NCI-H2227 (cell line): ENCODE measurements at regions not wholly inside any gene's neighbourhood (a gene's known extent, or its start where the extent isn't known, plus 50 kb on each side); places are given as distances from the start of the nearest gene placed in this dataset.

Experiments
- DNase-seq: peaks from one replicate; lab custom pipeline; 2025; ENCODE audit not compliant: unreplicated experiment; lab: John Stamatoyannopoulos, UW

DNA sequence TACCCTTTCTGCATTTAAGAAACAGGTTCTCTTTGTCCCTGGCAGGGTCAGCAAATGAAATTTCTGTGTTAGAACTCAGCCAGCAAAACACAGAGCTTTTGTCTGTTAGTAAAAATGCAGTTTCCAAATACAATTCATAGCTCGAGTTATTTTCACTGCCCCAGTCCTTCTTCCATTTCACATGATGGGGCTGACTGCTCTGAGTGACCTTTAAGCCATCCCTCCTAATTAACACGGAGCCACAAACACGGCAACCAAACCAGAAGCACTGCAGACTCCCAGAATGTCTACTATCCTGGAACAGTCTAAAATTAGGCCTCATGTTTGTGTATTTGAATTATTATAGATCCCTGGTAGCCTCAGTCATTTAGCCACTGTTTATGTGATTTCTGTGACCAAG lies 99.1 kb upstream of the RGS4 start:
- no peak for DNase-seq

DNA sequence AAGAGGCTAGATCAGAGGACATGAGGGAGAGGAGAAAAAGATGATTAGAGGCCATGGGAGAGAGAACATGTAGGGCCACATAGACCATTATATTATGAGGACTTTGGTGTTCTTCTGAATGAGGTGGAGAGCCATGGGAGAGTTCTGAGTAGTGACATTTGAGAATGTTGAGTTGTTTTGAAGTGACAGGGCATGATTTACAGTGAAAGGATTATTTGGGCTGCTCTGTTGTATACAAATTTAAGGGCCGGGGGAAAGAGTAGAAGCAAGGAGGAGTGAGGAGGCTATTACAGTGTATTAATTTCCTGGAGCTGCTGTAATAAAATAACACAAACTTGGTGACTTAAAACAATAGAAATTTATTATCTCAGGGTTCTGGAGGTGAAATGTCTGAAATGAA lies 102.5 kb upstream of the RGS4 start:
- no peak for DNase-seq

- no peak for DNase-seq
Measured at GRCh38 chr1:162964901-162965300, 103.9 kb upstream of the CCDC190 start.

DNA sequence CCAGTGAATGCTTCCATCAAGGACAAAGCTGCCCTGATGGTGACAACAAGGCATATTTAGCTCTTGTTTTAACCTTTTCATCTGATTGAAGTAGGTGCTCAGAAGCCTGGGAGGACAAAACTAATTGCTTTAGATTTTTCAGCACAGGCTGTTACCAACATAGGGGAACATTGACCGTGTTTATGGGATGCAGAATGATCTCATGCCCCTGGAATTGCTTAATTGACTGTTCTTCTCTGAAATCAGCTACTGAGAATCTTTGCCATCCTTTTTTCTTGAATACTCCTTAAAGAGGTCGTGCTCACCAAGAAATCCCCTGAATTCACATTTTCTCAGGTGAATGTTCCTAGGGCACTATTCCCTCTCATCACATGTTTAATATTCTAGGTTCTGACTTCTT lies 95.9 kb upstream of the CCDC190 start:
- DNase-seq = no peak

DNA sequence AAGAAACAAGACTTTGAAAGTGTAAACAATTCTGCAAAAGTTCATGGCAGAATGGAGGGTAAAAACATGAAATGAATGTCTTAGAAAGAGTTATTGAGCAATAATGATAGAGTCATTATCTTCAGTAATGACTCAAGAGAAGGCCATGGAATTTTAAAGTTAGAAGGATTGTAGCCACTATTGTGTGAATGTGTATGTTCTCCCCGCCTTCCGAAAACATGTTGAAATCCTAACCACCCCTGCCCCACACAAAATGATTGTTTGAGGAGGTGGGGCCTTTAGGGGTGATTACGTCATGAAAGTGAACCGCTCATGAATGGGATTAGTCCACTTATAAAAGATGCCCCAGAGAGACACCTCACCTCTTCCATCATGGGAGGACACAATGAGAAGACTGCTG lies 93.8 kb upstream of the CCDC190 start:
- no peak for DNase-seq

DNA sequence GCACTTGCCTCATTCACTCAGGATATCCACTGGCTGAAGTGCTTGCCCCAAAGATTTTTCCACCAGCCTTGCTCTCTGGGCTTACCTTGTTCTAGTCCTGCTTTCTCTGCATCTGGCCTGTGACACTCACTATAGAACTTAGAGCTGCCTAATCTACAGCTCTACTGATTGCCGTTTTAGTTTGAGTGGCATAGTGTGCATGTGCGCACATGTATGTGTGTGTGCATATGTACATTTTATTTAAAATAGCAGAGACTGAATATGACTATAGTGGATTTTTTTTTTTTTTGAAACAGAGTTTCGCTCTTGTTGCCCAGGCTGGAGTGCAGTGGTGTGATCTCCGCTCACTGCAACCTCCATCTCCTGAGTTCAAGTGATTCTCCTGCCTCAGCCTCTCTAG lies 92.0 kb upstream of the CCDC190 start:
- DNase-seq = no peak

- no peak for DNase-seq
Measured at GRCh38 chr1:162951553-162952315, 90.8 kb upstream of the CCDC190 start.

GRCh38 chr1:162950187-162950586 lies 89.2 kb upstream of the CCDC190 start:
- DNase-seq = no peak

DNA sequence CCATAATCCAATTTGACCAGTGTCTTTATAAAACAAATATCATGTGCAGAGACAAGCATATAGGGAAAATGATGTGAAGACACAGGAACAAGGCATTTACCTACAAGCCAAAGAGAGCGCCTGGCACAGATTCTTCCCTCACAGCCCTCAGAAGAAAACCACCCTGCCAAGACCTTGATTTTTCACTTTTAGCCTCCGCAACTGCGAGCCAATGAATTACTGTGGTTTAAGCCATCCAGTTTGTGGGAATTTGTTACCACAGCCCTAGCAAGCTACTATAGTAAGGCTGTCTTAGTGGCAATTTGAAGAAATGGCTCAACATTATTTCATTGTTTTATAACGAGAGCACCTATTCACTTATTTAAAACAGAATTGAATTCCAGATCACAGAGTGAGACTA lies 85.7 kb upstream of the CCDC190 start:
- DNase-seq = no peak

DNA sequence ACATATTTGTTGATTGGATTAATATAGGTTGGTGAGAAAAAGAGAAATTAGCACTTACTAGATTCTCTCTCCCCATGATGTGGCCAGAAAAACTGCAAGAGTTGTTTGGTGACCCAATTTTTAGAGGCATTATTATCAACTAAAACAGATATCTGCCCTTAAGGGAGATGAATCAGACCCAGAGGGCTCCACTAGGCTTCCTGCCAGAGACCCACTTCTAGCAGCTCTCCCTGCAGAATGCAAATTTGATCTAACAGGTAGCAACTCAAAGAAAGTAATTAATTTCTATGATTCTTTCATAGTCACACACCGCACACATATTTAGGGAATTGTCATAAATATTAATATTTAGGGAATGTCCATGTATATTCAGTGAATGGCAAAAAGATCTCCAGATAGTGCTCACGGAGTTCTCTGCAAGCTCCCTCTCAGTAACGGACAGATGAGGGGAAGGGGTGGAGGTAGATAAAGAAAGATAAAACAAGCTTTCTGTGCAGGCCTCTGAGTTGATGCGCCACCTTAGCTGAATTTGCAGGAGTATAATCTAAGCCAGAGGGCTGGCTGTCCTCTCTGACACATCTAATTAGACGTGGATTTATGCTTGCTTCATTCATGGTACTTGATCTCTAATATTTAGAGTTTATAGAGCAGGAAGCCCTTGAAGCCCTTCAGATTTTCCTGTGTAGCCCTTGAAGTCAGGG lies 84.1 kb upstream of the CCDC190 start:
- DNase-seq = peak; percentile 18

DNA sequence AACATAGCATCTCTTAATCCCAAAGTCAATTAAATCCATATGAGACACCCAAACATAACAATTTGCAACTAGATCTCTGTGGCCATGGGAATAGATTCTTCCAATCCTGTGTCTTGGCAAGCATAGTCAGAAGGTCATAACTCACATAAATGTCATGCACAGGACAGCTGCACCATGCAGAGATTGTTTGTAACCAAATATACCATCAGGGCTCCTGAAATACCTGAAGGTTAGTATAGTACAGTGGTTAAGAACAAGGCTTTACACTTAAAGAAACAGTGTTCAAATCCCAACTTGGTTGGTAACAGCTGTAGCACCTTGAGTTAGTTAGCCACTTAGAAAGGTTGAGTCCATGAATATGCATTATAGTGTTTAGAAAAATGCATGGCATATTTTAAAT lies 82.6 kb upstream of the CCDC190 start:
- no peak for DNase-seq

GRCh38 chr1:162942916-162943559 lies 82.1 kb upstream of the CCDC190 start:
- no peak for DNase-seq

DNA sequence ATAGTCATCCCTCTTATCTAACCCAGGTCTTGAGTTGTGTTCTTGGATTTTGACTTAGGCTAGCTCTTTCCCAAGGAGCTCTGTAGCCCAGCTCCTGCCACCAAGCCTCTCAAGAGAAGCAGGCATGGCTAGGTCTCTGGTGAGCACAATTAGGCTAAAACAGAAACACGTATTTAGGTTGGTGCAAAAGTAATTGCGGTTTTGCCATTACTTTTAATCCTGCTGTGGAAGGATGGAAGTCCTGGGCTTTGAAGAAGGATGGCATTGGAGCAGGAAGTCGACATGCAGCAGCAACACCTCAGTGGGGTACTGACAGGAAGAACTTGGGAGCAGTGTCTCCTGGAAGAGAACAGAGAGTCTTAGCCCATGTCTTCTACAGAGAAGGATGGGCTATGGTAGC lies 80.0 kb upstream of the CCDC190 start:
- no peak for DNase-seq

- no peak for DNase-seq
Measured at GRCh38 chr1:162939035-162939434, 78.1 kb upstream of the CCDC190 start.

DNA sequence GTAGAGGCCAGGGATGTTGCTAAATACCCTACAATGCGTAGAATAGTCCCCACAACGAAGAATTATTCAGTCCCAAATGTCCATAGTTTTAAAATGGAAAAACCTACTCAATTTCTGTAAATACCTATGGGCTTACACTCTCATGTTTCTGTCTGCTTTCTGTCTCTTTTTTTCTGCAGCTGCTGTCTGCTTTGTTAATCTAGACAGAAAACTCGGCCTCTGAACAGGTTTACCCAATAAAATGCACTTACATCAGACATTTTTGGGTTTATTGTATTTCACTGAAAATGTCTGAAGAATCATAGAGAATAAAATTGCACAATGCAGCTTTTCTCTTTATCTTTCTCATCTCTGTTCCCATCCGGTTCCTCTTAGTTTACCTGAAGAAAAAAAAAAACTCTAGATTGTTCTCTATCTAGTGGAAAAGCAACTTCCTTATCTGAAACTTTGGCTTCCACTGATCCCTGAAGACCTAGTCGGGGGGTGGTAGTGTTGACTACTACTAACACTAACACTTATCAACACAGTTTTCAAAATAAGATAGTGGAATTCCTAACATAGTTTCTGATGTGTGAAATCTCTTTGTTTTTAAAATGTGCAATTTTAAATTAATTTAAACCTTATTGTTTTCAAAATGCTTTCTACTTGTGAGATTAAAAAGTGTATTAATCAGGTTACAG lies 76.9 kb upstream of the CCDC190 start:
- DNase-seq = no peak

- DNase-seq = no peak
Measured at GRCh38 chr1:162930976-162931560, 70.1 kb upstream of the CCDC190 start.

DNA sequence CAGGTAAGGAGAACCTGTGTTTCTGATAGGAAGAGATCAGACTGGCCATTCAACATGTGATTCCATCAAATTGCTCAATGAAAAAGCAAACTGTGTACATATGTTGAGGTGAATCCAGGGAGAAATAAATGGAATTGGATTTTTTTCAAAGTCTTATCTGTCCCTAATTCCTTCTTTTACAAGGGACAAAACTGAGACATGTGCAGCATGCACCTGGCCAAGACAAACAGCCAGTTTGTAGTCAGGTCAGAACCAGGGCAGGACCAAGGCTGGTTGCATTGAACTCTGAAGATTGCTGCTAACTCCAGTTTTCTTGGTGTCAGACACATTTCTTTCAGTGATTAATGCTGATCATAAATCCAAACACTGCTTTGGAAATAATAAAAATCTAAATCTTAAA lies 69.6 kb upstream of the CCDC190 start:
- DNase-seq = no peak

GRCh38 chr1:162929177-162929576 lies 68.2 kb upstream of the CCDC190 start:
- no peak for DNase-seq

DNA sequence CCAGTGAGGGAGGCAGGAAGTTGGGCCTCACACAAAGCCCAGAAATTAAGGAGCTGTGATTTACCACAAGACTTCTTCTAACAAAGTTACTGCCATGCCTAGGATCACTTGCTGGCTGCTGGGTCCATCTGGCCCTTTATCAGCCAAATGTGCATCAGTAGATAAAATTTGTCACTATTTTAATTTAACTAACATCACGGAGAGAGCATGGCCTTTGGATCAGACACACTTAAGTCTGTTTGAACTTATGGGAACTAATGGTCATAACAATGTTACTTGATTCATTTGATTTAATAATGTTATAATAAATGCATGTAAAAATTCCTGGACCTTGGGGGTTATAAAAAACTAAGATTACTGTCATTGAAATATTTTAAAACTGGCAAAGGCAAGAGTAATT lies 67.2 kb upstream of the CCDC190 start:
- DNase-seq = no peak

GRCh38 chr1:162927421-162927820 lies 66.4 kb upstream of the CCDC190 start:
- DNase-seq = no peak

DNA sequence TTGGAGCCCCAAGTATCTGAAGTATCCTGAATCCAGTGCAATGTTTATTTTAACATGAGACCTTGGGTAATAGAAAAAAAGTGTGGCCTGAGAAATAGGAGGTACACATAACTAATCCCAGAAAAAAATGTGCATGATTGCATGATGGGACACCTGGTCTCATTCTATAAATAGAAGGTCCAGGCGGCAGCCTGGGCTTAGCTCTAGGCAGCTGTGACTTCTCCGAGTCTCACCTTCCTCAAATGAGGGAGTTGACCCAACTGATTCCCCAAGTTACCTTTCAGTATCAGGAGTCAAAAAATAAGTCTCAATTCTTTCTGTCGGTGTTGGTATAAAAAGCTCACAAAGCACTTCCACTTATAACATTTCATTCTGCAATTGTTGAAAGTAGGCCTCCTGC lies 65.9 kb upstream of the CCDC190 start:
- no peak for DNase-seq
